H1 (cell line): ENCODE measurements at regions not wholly inside any gene's neighbourhood (a gene's known extent, or its start where the extent isn't known, plus 50 kb on each side); places are given as distances from the start of the nearest gene placed in this dataset.

Source experiments
- CHD7 ChIP-seq: fragments of 300-600 bp; sonication (generic); IDR thresholded peaks from 2 replicates; pipeline ENCODE4 v1.7.1; 2012; ENCODE audit warnings: low read length, moderate library complexity, mild to moderate bottlenecking, inconsistent platforms; ENCODE audit not compliant: insufficient replicate concordance
- JUND ChIP-seq: IDR thresholded peaks from 2 replicates; pipeline ENCODE4 v1.6.1; 2011; ENCODE audit warnings: mild to moderate bottlenecking, improper control_type of control experiment, low read length
- PHF8 ChIP-seq: fragments of 200-600 bp; sonication (generic); conservative IDR thresholded peaks from 2 replicates; pipeline ENCODE4 v1.7.1; 2012; ENCODE audit warnings: low read depth, mild to moderate bottlenecking, inconsistent platforms, low read length, moderate library complexity
- RBBP5 ChIP-seq: IDR thresholded peaks from 2 replicates; pipeline ENCODE4 v1.7.1; 2012; ENCODE audit warnings: low read depth, mild to moderate bottlenecking, inconsistent platforms, low read length, moderate library complexity, borderline replicate concordance
- RNF2 ChIP-seq: fragments of 200-900, 300-1000 bp; sonication (generic); IDR thresholded peaks from 2 replicates; pipeline ENCODE4 v1.7.1; 2016; ENCODE audit warnings: borderline replicate concordance, low read depth, mild to moderate bottlenecking, antibody characterized with exemption, low read length; ENCODE audit not compliant: poor library complexity, severe bottlenecking; ENCODE audit errors: missing control alignments
- SP1 ChIP-seq: IDR thresholded peaks from 2 replicates; pipeline ENCODE4 v1.6.1; 2011; ENCODE audit warnings: low read depth, low read length
- SRF ChIP-seq: IDR thresholded peaks from 2 replicates; pipeline ENCODE4 v1.6.1; 2011; ENCODE audit warnings: mild to moderate bottlenecking, low read depth, low read length, moderate library complexity
- YY1 ChIP-seq: IDR thresholded peaks from 2 replicates; pipeline ENCODE4 v1.6.1; 2011; ENCODE audit warnings: low read depth, mild to moderate bottlenecking, low read length
- TF ChIP-seq, protein P1 (sequence below): IDR thresholded peaks from 2 replicates; pipeline ENCODE4 v1.6.1; 2012; ENCODE audit warnings: low read length, inconsistent platforms

- TF ChIP-seq CHD7 = no peak
- no peak for TF ChIP-seq YY1
- TF ChIP-seq SRF = no peak
- no peak for TF ChIP-seq RNF2
- TF ChIP-seq JUND = no peak
- TF ChIP-seq PHF8 = no peak
- TF ChIP-seq SP1 = no peak
- no peak for TF ChIP-seq RBBP5
- TF ChIP-seq, protein P1, sequence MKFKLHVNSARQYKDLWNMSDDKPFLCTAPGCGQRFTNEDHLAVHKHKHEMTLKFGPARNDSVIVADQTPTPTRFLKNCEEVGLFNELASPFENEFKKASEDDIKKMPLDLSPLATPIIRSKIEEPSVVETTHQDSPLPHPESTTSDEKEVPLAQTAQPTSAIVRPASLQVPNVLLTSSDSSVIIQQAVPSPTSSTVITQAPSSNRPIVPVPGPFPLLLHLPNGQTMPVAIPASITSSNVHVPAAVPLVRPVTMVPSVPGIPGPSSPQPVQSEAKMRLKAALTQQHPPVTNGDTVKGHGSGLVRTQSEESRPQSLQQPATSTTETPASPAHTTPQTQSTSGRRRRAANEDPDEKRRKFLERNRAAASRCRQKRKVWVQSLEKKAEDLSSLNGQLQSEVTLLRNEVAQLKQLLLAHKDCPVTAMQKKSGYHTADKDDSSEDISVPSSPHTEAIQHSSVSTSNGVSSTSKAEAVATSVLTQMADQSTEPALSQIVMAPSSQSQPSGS = no peak
Observed at GRCh38 chr11:109958131-109958820, 134.9 kb upstream of the ZC3H12C start (continued).
